WERI-Rb-1 (cell line): ENCODE measurements at regions not wholly inside any gene's neighbourhood (a gene's known extent, or its start where the extent isn't known, plus 50 kb on each side); places are given as distances from the start of the nearest gene placed in this dataset.
"Not testable (repeated sequence)": the region's sequence is repeated elsewhere in the genome, so short reads cannot be mapped to it uniquely, and the experiment has no call there.

Experiments used
- DNase-seq: peaks from one replicate; pipeline ENCODE4 v3.0.0-alpha.2; 2020
- H3K27ac ChIP-seq: fragments of 250-450 bp; sonication (Bioruptor Pico); 2 replicates; pipeline ENCODE4 v1.5.1; 2020; ENCODE audit warnings: mild to moderate bottlenecking, moderate library complexity
- H3K27me3 ChIP-seq: fragments of 250-450 bp; sonication (Bioruptor Pico); 2 replicates; pipeline ENCODE4 v1.5.1; 2021; ENCODE audit warnings: mild to moderate bottlenecking, low read depth, moderate library complexity; ENCODE audit not compliant: insufficient read depth, severe bottlenecking
- H3K36me3 ChIP-seq: fragments of 250-450 bp; sonication (Bioruptor Pico); 2 replicates; pipeline ENCODE4 v1.5.1; 2020; ENCODE audit warnings: mild to moderate bottlenecking, moderate library complexity
- H3K4me3 ChIP-seq: 2 replicates; pipeline ENCODE4 v1.5.1; 2011; ENCODE audit warnings: low read depth, mild to moderate bottlenecking, control low read depth, low read length
- H3K9me3 ChIP-seq: fragments of 250-450 bp; sonication (Bioruptor Pico); 2 replicates; pipeline ENCODE4 v1.5.1; 2021; ENCODE audit warnings: mild to moderate bottlenecking, moderate library complexity; ENCODE audit not compliant: severe bottlenecking
- TF ChIP-seq, protein P1 (sequence below): IDR thresholded peaks from 2 replicates; pipeline ENCODE4 v1.5.1; 2011; ENCODE audit warnings: low read depth, mild to moderate bottlenecking, control low read depth, inconsistent platforms, low read length

DNA sequence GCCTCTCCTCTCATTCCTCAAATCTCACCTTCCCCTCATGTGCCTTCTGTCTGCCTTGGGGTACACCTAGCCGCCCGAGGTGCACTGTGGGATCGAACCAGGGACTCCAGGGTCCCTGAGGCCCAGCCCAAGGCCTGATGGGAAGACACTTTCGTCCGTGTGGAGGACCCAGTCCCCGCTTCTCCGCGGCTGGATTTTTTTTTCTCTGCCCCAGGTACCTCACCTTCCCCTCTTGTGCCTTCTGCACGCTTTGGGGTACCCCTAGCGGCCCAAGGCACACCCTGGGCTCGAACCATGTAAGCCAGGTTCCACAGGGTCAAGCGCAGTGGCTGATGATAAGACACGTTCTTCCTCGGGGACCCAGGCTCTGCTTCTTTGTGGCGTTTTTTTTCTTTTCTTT is 530.7 kb downstream of the CWH43 start:
- no peak overlapping the region for H3K4me3 ChIP-seq
- no peak overlapping the region for H3K27ac ChIP-seq
- peaks cover 27% of the 10 kb centered on the region for H3K27me3 ChIP-seq
- H3K36me3 ChIP-seq, result no peaks in the 10 kb centered on the region
- peaks cover 7% of the 10 kb centered on the region for H3K9me3 ChIP-seq
- DNase-seq, result no peak
- TF ChIP-seq, protein P1, sequence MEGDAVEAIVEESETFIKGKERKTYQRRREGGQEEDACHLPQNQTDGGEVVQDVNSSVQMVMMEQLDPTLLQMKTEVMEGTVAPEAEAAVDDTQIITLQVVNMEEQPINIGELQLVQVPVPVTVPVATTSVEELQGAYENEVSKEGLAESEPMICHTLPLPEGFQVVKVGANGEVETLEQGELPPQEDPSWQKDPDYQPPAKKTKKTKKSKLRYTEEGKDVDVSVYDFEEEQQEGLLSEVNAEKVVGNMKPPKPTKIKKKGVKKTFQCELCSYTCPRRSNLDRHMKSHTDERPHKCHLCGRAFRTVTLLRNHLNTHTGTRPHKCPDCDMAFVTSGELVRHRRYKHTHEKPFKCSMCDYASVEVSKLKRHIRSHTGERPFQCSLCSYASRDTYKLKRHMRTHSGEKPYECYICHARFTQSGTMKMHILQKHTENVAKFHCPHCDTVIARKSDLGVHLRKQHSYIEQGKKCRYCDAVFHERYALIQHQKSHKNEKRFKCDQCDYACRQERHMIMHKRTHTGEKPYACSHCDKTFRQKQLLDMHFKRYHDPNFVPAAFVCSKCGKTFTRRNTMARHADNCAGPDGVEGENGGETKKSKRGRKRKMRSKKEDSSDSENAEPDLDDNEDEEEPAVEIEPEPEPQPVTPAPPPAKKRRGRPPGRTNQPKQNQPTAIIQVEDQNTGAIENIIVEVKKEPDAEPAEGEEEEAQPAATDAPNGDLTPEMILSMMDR, result no peak

DNA sequence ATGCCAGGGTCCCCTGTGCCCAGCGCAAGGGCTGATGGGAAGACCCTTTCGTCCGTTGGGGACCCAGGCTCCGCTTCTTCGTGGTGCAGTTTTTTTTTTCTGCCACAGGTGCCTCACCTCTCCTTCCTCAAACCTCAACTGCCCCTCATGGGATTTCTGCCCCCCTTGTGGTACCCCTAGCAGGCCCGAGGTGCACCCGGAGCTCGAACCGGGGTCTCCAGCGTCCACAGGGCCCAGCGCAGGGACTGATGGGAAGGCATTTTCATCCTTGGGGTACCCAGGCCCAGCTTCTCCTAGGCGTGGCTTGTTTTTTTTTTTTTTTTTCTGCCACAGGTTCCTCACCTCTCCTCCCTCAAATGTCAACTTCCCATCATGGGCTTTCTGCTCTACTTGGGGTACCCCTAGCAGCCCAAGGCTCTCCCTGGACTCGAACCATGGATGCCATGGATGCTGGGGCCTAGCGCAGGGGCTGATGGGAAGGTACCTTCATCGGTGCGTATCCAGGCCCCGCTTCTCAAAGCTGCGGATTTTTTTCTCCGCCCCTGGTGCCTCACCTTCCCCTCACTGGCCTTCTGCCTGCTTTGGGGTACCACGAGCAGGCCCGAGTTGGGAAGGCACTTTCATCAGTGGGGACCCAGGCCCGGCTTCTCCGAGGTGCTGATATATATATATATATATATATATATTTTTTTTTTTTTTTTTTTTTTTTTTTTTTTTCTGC is 531.6 kb downstream of the CWH43 start:
- not testable (repeated sequence) for H3K27ac ChIP-seq, H3K4me3 ChIP-seq, H3K9me3 ChIP-seq, DNase-seq, H3K36me3 ChIP-seq
- peaks cover 19% of the 10 kb centered on the region for H3K27me3 ChIP-seq

DNA sequence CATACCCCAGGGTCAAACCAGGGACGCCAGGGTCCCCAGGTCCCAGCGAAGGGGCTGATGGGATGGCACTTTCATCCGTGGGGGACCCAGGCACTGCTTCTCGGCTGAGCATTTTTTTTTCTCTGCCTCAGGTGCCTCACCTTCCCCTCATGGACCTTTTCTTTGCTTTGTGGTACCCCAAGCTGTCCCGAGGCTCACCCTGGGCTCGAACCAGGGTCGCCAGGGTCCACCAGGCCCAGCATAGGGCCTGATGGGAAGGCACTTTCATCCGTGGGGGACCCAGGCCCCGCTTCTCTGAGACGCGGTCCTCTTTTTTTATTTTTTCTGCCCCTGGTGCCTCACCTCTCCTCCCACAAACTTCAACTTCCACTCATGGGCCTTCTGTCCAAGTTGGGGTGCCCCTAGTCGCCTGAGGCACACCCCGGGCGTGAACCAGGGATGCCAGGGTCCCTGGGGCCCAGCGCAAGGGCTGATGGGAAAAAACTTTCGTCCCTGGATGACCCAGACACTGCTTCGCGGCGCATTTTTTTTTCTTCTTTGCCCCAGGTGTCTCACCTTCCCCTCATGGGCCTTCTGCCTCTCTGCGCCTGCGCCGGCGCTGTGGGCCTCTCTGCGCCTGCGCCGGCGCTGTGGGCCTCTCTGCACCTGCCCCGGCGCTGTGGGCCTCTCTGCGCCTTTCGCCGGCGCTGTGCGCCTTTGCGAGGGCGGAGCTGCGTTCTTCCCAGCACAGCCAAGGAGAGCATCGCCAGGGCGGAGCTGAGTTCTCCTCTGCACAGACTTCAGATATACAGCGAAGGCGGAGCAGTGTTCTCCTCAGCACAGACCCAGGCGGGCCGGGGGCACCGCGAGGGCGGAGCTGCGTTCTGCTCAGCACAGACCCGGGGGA is 533.3 kb downstream of the CWH43 start:
- not testable (repeated sequence) for H3K9me3 ChIP-seq, H3K27ac ChIP-seq, DNase-seq, H3K27me3 ChIP-seq, H3K4me3 ChIP-seq, H3K36me3 ChIP-seq

DNA sequence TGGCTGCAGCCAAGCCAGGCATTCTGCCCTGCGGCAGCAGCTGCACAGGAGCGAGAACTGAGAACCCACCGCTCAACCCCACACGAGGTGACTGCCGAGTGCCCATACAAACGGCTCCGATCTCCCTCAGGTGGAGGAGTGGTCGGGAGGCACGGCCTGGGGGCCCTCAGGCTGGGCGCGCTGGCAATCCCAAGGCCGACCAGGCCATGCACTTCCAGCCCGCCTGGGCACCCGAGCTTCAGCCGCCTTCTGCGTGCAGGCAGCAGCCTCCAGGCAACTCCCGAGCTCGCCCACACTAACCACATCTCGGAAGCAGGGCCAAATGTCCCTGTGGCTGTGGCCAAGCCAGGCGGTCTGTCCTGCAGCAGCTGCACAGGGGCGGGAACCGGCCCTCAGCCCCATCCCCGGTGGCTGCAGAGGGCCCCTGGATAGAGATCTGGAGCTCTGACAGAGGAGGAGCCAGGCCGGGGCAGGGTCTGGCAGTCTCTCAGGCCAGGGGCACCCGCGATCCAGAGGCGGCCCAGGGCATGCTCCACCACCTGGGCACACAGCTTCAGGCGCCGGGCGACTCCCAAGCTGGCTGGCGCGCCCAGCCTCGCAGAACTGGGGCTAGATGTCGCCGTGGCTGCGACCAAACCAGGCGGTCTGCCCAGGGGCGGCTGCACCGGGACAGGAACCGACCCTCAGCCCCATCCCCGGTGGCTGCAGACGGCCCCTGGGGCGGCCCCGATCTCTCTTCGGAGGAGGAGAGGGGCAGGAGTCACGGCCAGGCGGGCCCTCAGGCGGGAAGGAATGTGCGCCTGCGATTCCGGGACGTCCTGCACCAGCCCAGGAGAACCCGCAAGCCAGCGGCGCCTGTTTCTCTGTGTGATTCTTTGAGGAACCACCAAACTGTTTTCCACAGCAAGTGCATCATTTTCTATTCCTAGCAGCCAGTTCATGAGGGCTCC is 538.0 kb downstream of the CWH43 start:
- not testable (repeated sequence) for H3K9me3 ChIP-seq, H3K27me3 ChIP-seq, DNase-seq, H3K27ac ChIP-seq, H3K36me3 ChIP-seq, H3K4me3 ChIP-seq

DNA sequence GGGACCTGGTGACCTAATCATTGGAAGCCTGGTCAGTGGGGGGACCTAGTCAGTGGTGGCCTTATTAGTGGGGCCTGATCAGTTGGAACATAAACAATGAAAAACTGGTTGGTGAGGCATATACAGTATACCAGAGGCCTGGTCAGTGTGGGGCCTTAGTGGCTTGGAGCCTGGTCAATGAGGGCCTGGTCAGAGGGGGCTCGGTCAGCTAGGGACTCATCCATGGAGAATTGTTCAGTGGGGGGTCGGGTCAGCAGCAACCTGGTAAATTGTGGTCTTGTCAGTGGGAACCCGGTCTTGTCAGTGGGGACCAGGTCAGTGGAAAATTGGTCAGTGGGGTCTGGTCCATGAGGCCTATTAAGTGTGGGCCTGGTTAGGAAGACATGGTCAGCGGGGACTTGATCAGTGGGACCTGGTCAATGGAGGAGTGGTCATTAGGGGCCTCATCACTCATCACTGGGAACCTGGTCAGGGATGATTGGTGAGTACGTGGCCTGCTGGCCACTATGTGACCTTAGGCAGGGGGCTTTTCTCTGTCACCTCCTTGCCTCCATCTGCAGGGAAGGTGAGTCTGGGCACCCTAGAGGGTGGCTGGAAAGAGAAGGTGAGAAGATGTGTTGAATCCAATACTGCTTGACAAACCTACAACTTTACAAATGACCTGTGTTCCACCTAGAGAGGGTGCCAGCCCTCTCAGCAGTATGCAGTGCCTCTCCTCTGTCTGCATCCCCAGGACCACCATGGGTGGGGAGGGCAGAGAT is 573.0 kb downstream of the CWH43 start:
- not testable (repeated sequence) for H3K27ac ChIP-seq, H3K9me3 ChIP-seq, H3K36me3 ChIP-seq, DNase-seq, H3K27me3 ChIP-seq, H3K4me3 ChIP-seq

GRCh38 chr4:49560131-49560816 is 574.2 kb downstream of the CWH43 start:
- DNase-seq, H3K4me3 ChIP-seq, H3K27ac ChIP-seq, H3K27me3 ChIP-seq, H3K9me3 ChIP-seq, H3K36me3 ChIP-seq: not testable (repeated sequence)

DNA sequence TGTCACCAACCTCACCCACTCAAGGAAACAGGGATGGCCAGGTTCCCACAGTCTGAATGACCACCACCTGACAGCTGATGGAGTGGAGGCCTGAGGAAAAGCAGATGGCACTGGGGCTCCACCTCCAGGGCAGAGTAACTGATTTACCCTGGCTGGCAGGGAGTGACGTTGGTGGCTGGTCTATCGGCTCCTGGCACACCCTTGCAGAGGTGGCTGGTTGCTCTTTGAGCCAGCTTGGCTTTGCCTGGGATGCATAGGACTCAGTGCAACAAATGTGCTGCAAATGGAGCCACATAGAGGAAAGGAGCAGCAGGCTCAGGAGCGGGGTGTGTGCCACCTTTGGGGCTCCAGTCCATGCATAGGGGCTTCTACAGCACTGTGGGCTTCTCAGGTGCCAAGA is 574.8 kb downstream of the CWH43 start:
- H3K4me3 ChIP-seq, H3K27me3 ChIP-seq, DNase-seq, H3K27ac ChIP-seq, H3K36me3 ChIP-seq, H3K9me3 ChIP-seq: not testable (repeated sequence)

- H3K36me3 ChIP-seq, DNase-seq: not testable (repeated sequence)
Measured at GRCh38 chr4:49570248-49570647, 584.2 kb downstream of the CWH43 start.

DNA sequence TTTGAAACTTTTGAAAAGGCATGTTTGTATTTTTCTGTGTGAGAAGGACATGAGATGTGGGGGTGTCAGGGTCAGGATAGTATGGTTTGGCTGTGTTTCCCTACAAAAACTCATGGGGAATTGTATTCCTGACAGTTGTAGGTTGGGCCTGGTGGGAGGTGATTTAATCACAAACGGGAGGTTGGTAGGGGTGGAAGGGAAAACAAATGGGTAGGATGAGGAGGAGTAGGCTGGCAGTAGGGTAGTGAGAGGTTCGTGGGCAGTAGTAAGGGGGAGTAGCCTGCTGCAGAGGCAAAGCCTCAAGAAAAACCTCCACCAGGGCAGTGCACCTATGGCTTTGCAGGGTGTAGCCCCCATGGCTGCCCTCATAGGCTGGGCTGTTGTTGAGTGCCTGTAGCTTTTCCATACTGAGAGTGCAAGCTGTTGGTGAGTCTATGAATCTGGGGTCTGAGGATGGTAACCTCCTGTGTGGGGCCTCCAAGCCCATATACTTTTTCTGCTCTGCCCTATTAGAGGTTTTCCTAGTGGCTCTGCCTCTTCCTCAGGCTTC is 587.7 kb downstream of the CWH43 start:
- not testable (repeated sequence) for H3K36me3 ChIP-seq, DNase-seq, H3K27ac ChIP-seq, H3K27me3 ChIP-seq, H3K9me3 ChIP-seq, H3K4me3 ChIP-seq

More at GRCh38 chr4:49570248-49570647, 584.2 kb downstream of the CWH43 start:
- not testable (repeated sequence) for H3K27me3 ChIP-seq, H3K4me3 ChIP-seq, H3K27ac ChIP-seq, H3K9me3 ChIP-seq

GRCh38 chr4:49575250-49575649 is 589.2 kb downstream of the CWH43 start:
- not testable (repeated sequence) for H3K4me3 ChIP-seq, H3K9me3 ChIP-seq, H3K27me3 ChIP-seq, H3K36me3 ChIP-seq, H3K27ac ChIP-seq, DNase-seq

DNA sequence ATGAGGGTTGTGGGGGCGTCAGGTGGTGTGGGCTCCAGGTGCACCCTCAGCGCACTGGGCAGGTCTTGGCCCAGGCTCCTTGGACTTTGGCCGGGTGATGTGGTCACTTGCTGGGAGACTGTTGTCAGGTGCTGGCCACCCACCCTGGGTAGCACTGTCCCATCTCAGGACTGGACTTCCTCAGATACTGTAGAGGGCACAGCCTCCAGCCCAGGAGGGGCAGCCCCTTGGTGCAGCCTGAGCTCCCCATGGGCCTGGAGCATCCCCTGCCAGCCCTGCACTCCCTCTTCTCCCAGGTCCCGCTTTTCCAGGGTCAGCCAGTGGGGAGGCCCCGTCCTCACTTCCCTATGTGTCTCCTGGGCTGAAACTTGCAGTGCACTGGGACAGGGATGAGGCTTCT is 592.3 kb downstream of the CWH43 start:
- not testable (repeated sequence) for H3K36me3 ChIP-seq, DNase-seq, H3K9me3 ChIP-seq, H3K4me3 ChIP-seq, H3K27ac ChIP-seq, H3K27me3 ChIP-seq

DNA sequence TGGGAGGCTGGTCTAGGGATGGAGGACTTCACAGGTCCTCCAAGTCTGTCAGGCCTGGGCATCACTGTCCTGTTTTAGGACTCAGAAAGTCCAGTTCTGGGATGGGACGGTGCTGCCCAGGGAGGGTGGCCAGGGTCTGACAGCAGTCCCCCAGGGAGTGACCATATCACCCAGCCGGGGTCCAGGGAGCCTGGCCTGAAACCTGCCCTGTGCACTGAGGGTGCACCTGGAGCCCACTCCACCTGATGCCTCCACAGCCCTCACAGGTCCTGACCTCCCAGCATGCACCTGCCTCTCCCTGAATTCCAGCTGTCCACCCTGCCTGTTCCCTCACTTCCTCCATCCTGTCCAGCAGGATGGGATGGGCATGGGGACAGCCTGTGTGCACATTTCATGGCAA is 592.8 kb downstream of the CWH43 start:
- not testable (repeated sequence) for DNase-seq, H3K27ac ChIP-seq, H3K27me3 ChIP-seq

More for the DNA sequence above, 592.8 kb downstream of the CWH43 start:
- not testable (repeated sequence) for H3K4me3 ChIP-seq, H3K9me3 ChIP-seq, H3K36me3 ChIP-seq
